PFSK-1 (cell line): ENCODE measurements at regions not wholly inside any gene's neighbourhood (a gene's known extent, or its start where the extent isn't known, plus 50 kb on each side); places are given as distances from the start of the nearest gene placed in this dataset.

Source experiments
- FOXP2 ChIP-seq: optimal IDR thresholded peaks from 2 replicates; pipeline ENCODE3; 2011; ENCODE audit warnings: borderline replicate concordance, control low read depth, inconsistent platforms; ENCODE audit not compliant: insufficient read depth; ENCODE audit errors: extremely low read length, extremely low read depth
- POLR2AphosphoS5 ChIP-seq: IDR thresholded peaks from 2 replicates; pipeline ENCODE4 v1.6.1; 2012; ENCODE audit warnings: low read depth, mild to moderate bottlenecking, control low read depth, low read length, moderate library complexity
- REST ChIP-seq, 2 experiments: IDR thresholded peaks; 2 replicates each; pipeline versions ENCODE4 v1.6.1 to v1.8.0; 2011 to 2012; ENCODE audit warnings: low read depth in 2 of 2, low read length in 2 of 2, control low read depth in 1 of 2, inconsistent platforms in 1 of 2, mild to moderate bottlenecking in 1 of 2, moderate library complexity in 1 of 2; ENCODE audit not compliant: insufficient read depth in 1 of 2
- SIN3A ChIP-seq: IDR thresholded peaks from 2 replicates; pipeline ENCODE4 v1.6.1; 2012; ENCODE audit warnings: mild to moderate bottlenecking, low read length, moderate library complexity, borderline replicate concordance; ENCODE audit not compliant: insufficient read depth
- TAF1 ChIP-seq: IDR thresholded peaks from 2 replicates; pipeline ENCODE4 v1.6.1; 2012; ENCODE audit warnings: low read length, control low read depth, borderline replicate concordance; ENCODE audit not compliant: insufficient read depth

- TF ChIP-seq SIN3A: no peak
- no peak for TF ChIP-seq REST (IDR thresholded peaks at IDR 0.05; ENCODE audit: insufficient read depth in 1 of 2, low read depth in 2 of 2, low read length in 2 of 2)
- no peak for TF ChIP-seq TAF1
These were observed 95.4 kb upstream of the MRI1 start for GRCh38 chr19:13668964-13669363.

GRCh38 chr19:13666165-13666564, 98.2 kb upstream of the MRI1 start:
- TF ChIP-seq FOXP2 (no peak), SIN3A (no peak), REST (IDR thresholded peaks at IDR 0.05; ENCODE audit: insufficient read depth in 1 of 2, low read depth in 2 of 2, low read length in 2 of 2) (no peak), POLR2AphosphoS5 (no peak), TAF1 (no peak)

GRCh38 chr19:13665125-13665905, 99.0 kb upstream of the MRI1 start:
- TF ChIP-seq POLR2AphosphoS5 (no peak), REST (IDR thresholded peaks at IDR 0.05; ENCODE audit: insufficient read depth in 1 of 2, low read depth in 2 of 2, low read length in 2 of 2) (no peak), SIN3A (no peak)

GRCh38 chr19:13652810-13653590, 111.3 kb upstream of the MRI1 start:
- TF ChIP-seq FOXP2: no peak
- no peak for TF ChIP-seq POLR2AphosphoS5
- TF ChIP-seq SIN3A: no peak
- TF ChIP-seq REST (IDR thresholded peaks at IDR 0.05; ENCODE audit: insufficient read depth in 1 of 2, low read depth in 2 of 2, low read length in 2 of 2): no peak
- TF ChIP-seq TAF1: no peak

GRCh38 chr19:13646758-13647157, 117.6 kb upstream of the MRI1 start:
- TF ChIP-seq POLR2AphosphoS5 (no peak), TAF1 (no peak), SIN3A (no peak), REST (IDR thresholded peaks at IDR 0.05; ENCODE audit: insufficient read depth in 1 of 2, low read depth in 2 of 2, low read length in 2 of 2) (no peak), FOXP2 (no peak)
